H1 (cell line): ENCODE measurements at regions not wholly inside any gene's neighbourhood (a gene's known extent, or its start where the extent isn't known, plus 50 kb on each side); places are given as distances from the start of the nearest gene placed in this dataset.

Experiments
- JUN ChIP-seq: IDR thresholded peaks from 2 replicates; pipeline ENCODE4 v1.6.1; 2011; ENCODE audit warnings: low read depth, mild to moderate bottlenecking, improper control_type of control experiment, low read length
- POLR2AphosphoS5 ChIP-seq: IDR thresholded peaks from 2 replicates; pipeline ENCODE4 v1.6.1; 2011; ENCODE audit warnings: low read depth, low read length
- TAF7 ChIP-seq: optimal IDR thresholded peaks from 2 replicates; pipeline ENCODE3; 2011; ENCODE audit warnings: low read depth, mild to moderate bottlenecking, inconsistent platforms, low read length, moderate library complexity, borderline replicate concordance

DNA sequence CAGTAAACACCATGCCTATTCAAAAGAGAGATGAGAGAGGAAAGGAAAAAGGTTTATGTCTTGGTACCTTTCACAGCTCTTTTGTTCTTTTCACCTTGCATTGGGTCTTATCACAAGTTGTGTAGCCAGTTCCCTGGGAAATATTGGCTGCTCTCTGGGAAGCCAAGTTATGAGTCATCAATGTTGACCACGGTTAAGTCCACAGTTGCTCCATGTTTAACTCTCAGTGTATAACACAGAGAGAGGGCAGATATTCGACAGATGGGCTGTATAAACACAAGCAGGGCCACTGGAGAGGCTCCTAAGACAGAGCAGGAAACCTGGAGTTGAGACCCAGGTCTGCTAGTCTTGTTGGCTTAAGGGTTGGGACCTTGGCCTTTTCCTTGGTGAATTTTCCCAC lies 718.6 kb downstream of the QKI start (continued):
- TF ChIP-seq POLR2AphosphoS5 (no peak), JUN (no peak), TAF7 (no peak)
- TF ChIP-seq, all 59 proteins: peak for 0
